MM.1S (cell line): ENCODE measurements at regions not wholly inside any gene's neighbourhood (a gene's known extent, or its start where the extent isn't known, plus 50 kb on each side); places are given as distances from the start of the nearest gene placed in this dataset.

Experiments
- EZH2 ChIP-seq: fragments of 300-600 bp; sonication (generic); optimal IDR thresholded peaks from 2 replicates; pipeline ENCODE3; 2017; ENCODE audit warnings: low read depth, mild to moderate bottlenecking, antibody characterized with exemption, low read length, mixed read lengths
- TF ChIP-seq, protein P1 (sequence below): fragments of 300-600 bp; sonication (generic); IDR thresholded peaks from 2 replicates; pipeline ENCODE4 v1.5.1; 2016; ENCODE audit warnings: antibody characterized with exemption, low read length, mixed read lengths

DNA sequence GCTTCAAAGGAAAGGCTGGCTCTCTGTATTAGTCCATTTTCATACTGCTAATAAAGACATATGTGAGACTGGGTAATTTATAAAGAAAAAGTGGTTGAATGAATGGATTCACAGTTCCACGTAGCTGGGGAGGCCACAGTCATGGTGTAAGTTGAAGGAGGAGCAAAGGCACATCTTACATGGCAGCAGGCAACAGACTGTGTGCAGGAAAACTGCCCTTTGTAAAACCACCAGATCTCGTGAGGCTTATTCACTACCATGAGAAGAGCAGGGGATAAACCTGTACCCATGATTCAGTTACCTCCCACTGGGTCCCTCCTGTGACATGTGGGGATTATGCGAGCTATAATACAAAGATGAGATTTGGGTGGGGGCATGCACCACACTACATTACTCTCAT, 1486.6 kb downstream of the PCDH7 start:
- TF ChIP-seq, protein P1, sequence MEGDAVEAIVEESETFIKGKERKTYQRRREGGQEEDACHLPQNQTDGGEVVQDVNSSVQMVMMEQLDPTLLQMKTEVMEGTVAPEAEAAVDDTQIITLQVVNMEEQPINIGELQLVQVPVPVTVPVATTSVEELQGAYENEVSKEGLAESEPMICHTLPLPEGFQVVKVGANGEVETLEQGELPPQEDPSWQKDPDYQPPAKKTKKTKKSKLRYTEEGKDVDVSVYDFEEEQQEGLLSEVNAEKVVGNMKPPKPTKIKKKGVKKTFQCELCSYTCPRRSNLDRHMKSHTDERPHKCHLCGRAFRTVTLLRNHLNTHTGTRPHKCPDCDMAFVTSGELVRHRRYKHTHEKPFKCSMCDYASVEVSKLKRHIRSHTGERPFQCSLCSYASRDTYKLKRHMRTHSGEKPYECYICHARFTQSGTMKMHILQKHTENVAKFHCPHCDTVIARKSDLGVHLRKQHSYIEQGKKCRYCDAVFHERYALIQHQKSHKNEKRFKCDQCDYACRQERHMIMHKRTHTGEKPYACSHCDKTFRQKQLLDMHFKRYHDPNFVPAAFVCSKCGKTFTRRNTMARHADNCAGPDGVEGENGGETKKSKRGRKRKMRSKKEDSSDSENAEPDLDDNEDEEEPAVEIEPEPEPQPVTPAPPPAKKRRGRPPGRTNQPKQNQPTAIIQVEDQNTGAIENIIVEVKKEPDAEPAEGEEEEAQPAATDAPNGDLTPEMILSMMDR = no peak
- TF ChIP-seq EZH2 = no peak
